ENCODE measurements at regions not wholly inside any gene's neighbourhood (a gene's known extent, or its start where the extent isn't known, plus 50 kb on each side); places are given as distances from the start of the nearest gene placed in this dataset.
"Not testable (repeated sequence)": the region's sequence is repeated elsewhere in the genome, so short reads cannot be mapped to it uniquely, and the experiment has no call there.

- DNase-seq = not testable (repeated sequence)
Measured at GRCh38 chr4:121616449-121616848, 80.3 kb downstream of the ANXA5 start.

GRCh38 chr4:121614101-121614500 lies 82.7 kb downstream of the ANXA5 start:
- DNase-seq = no peak

- no peak for DNase-seq
Measured at GRCh38 chr4:121599049-121599448, 97.7 kb downstream of the ANXA5 start.

GRCh38 chr4:121597346-121597934 lies 99.3 kb downstream of the ANXA5 start:
- no peak for DNase-seq

GRCh38 chr4:121594796-121595526 lies 101.8 kb downstream of the ANXA5 start:
- no peak for DNase-seq

GRCh38 chr4:121593760-121594159 lies 103.0 kb downstream of the ANXA5 start:
- DNase-seq = no peak

GRCh38 chr4:121592257-121592656 lies 104.5 kb downstream of the ANXA5 start:
- DNase-seq = not testable (repeated sequence)

- no peak for DNase-seq
Measured at GRCh38 chr4:121584836-121585235, 111.9 kb downstream of the ANXA5 start.

- DNase-seq = no peak
Measured at GRCh38 chr4:121583396-121583795, 113.4 kb downstream of the ANXA5 start.

GRCh38 chr4:121582296-121582695 lies 114.5 kb downstream of the ANXA5 start:
- no peak for DNase-seq

- not testable (repeated sequence) for DNase-seq
Measured at GRCh38 chr4:121575392-121575791, 121.4 kb downstream of the ANXA5 start.

GRCh38 chr4:121574618-121575017 lies 122.2 kb downstream of the ANXA5 start:
- DNase-seq = no peak

- DNase-seq = no peak
Measured at GRCh38 chr4:121567748-121568147, 129.0 kb downstream of the ANXA5 start.

- DNase-seq = no peak
Measured at GRCh38 chr4:121564840-121565375, 131.9 kb downstream of the ANXA5 start.

- DNase-seq = no peak
Measured at GRCh38 chr4:121562811-121563210, 134.0 kb downstream of the ANXA5 start.

GRCh38 chr4:121555315-121556107 lies 141.3 kb downstream of the ANXA5 start:
- no peak for DNase-seq

GRCh38 chr4:121554382-121554781 lies 142.4 kb downstream of the ANXA5 start:
- DNase-seq = no peak

GRCh38 chr4:121551881-121552280 lies 144.9 kb downstream of the ANXA5 start:
- no peak for DNase-seq

GRCh38 chr4:121551271-121551670 lies 145.5 kb downstream of the ANXA5 start:
- no peak for DNase-seq

- DNase-seq = no peak
Measured at GRCh38 chr4:121541696-121542095, 155.1 kb downstream of the ANXA5 start.

- DNase-seq = no peak
Measured at GRCh38 chr4:121535351-121535750, 154.5 kb upstream of the QRFPR start.

- DNase-seq = no peak
Measured at GRCh38 chr4:121534187-121534586, 153.4 kb upstream of the QRFPR start.

GRCh38 chr4:121526509-121526908 lies 145.7 kb upstream of the QRFPR start:
- DNase-seq = no peak

Data from GDM1 (cell line).